GM12878 (cell line): ENCODE measurements at regions not wholly inside any gene's neighbourhood (a gene's known extent, or its start where the extent isn't known, plus 50 kb on each side); places are given as distances from the start of the nearest gene placed in this dataset.

ENCODE experiments used
- ATAC-seq: fragments of 200-7000 bp; cut with Tn5 transposase; 3 replicates; pipeline ENCODE4 v1.9.1; 2020; ENCODE audit warnings: mild to moderate bottlenecking, moderate library complexity
- BruUV-seq: library from RNA; stranded (reverse); fragments of 400-500 nt; replicated peaks from 2 replicates; lab custom pipeline; 2021; lab: Mats Ljungman, UMichigan
- CTCF ChIA-PET: fragments of 300-600 bp; sonication (Branson Sonifier 250); formaldehyde crosslinking; extraction: SDS; loops from one replicate; lab custom pipeline; 2021; ENCODE audit warnings: inconsistent platforms; lab: Yijun Ruan, JAX
- POLR2A ChIA-PET: fragments of 350-600 bp; formaldehyde crosslinking; extraction: SDS; loops from one replicate; lab custom pipeline; 2021; ENCODE audit warnings: inconsistent platforms; lab: Charles Lee
- RAD21 ChIA-PET: fragments of 300-600 bp; sonication (Branson Sonifier 250); formaldehyde crosslinking; loops from one replicate; lab custom pipeline; 2023; ENCODE audit warnings: antibody characterized with exemption; ENCODE audit not compliant: unreplicated experiment; lab: Charles Lee
- SMC1A ChIA-PET: fragments of 300-600 bp; sonication (Branson Sonifier 250); formaldehyde crosslinking; loops from one replicate; lab custom pipeline; 2023; ENCODE audit not compliant: unreplicated experiment, uncharacterized antibody; lab: Charles Lee
- DNase-seq: peaks from one replicate; pipeline ENCODE4 v3.0.0-alpha.2; 2011; ENCODE audit warnings: low read depth, low spot score
- FAIRE-seq: peaks from 3 replicates; lab custom pipeline; 2011; peaks lifted over from hg19 to GRCh38; lab: Jason Lieb, UNC
- H2AFZ ChIP-seq: 2 replicates; pipeline ENCODE4 v1.6.0; 2011; ENCODE audit warnings: low read depth, low read length, control low read depth; ENCODE audit not compliant: control insufficient read depth
- H3K27ac ChIP-seq: 2 replicates; pipeline ENCODE4 v1.5.1; 2011; ENCODE audit warnings: control low read depth; ENCODE audit not compliant: control insufficient read depth, insufficient read depth
- H3K27me3 ChIP-seq, 2 experiments: replicated peaks in 1 of 2; 2 replicates each; pipeline versions ENCODE4 v1.6.0 to v1.6.1; 2011; ENCODE audit warnings: low read length in 1 of 2; ENCODE audit not compliant: control insufficient read depth in 2 of 2, insufficient read depth in 2 of 2
- H3K36me3 ChIP-seq, 2 experiments: 2 replicates each; pipeline ENCODE4 v1.5.1; 2011; ENCODE audit warnings: low read length in 1 of 2; ENCODE audit not compliant: control insufficient read depth in 2 of 2, insufficient read depth in 2 of 2
- H3K4me1 ChIP-seq: 2 replicates; pipeline ENCODE4 v1.6.1; 2011; ENCODE audit warnings: mild to moderate bottlenecking, low read length, moderate library complexity, mixed read lengths; ENCODE audit not compliant: control insufficient read depth, insufficient read depth
- H3K4me2 ChIP-seq: 2 replicates; pipeline ENCODE4 v1.6.0; 2011; ENCODE audit warnings: control low read depth; ENCODE audit not compliant: control insufficient read depth, insufficient read depth
- H3K4me3 ChIP-seq: fragments of 200-600 bp; sonication (generic); 2 replicates; pipeline ENCODE4 v1.5.1; 2016
- H3K79me2 ChIP-seq: 2 replicates; pipeline ENCODE4 v1.6.0; 2011; ENCODE audit warnings: low read length; ENCODE audit not compliant: control insufficient read depth, insufficient read depth
- H3K9ac ChIP-seq: 2 replicates; pipeline ENCODE4 v1.8.0; 2011; ENCODE audit warnings: low read length, control low read depth, mixed read lengths; ENCODE audit not compliant: control insufficient read depth, insufficient read depth
- H3K9me3 ChIP-seq: replicated peaks from 3 replicates; pipeline ENCODE4 v1.5.1; 2011; ENCODE audit warnings: mild to moderate bottlenecking, low read length; ENCODE audit not compliant: control insufficient read depth, insufficient read depth
- H4K20me1 ChIP-seq: 2 replicates; pipeline ENCODE4 v1.6.0; 2011; ENCODE audit not compliant: control insufficient read depth, insufficient read depth
- CBX3 ChIP-seq: fragments of 200-600 bp; sonication (generic); IDR thresholded peaks from 2 replicates; pipeline ENCODE4 v1.6.1; 2016; ENCODE audit warnings: low read depth, borderline replicate concordance
- MYB ChIP-seq: fragments of 150-350 bp; IDR thresholded peaks from 2 replicates; pipeline ENCODE4 v1.6.1; 2014; ENCODE audit warnings: mild to moderate bottlenecking, low read depth, low read length, borderline replicate concordance
- SPI1 ChIP-seq: IDR thresholded peaks from 2 replicates; pipeline ENCODE4 v1.6.1; 2011; ENCODE audit warnings: low read depth, mild to moderate bottlenecking, low read length, moderate library complexity, borderline replicate concordance; ENCODE audit not compliant: insufficient read depth
- WGBS: methylation state at CpG from one replicate; pipeline ENCODE4 v1.1.6; 2016; ENCODE audit warnings: low lambda C conversion rate; ENCODE audit not compliant: insufficient replicate concordance, insufficient coverage; ENCODE audit errors: missing lambda C conversion rate; 5-methylcytosine and 5-hydroxymethylcytosine counted together
- in situ Hi-C: fragments of 300-500 bp; cut with MboI; formaldehyde crosslinking; loops from 9 replicates; pipeline ENCODE4 v1.14.3; 2018; ENCODE audit warnings: mixed read lengths
- intact Hi-C: fragments of 100-400 bp; cut with micrococcal nuclease; formaldehyde crosslinking; loops from one replicate; pipeline ENCODE4 v1.14.2; 2022; ENCODE audit not compliant: unreplicated experiment
- TF ChIP-seq, protein P1 (sequence below): fragments of 450-650 bp; IDR thresholded peaks from 2 replicates; pipeline ENCODE4 v1.6.1; 2016; ENCODE audit warnings: mild to moderate bottlenecking, moderate library complexity, borderline replicate concordance

DNA sequence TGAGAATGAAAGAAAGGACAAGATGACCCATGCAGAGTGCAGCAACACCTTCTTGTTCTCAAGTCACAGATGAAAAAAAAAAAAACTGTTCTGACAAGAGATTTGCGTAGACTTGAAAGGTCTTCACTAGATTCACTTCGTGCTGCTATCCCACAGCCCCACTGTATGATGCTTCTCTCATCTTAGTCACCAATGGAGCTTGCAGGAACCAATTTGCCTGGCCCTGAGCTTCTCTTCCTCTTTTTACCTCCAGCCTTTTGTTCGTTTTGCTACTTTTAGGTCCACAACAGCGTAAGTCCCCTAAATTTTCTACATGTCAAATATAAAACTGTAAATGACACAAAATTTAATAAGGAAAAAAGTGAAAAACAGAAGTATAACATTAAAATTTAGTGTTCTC is 107.9 kb upstream of the NAP1L1 start:
- intact Hi-C loops (no loop called here), in situ Hi-C loops (no loop called here)
- H2AFZ ChIP-seq, result no peak overlapping the region
- H3K36me3 ChIP-seq, result no peaks in the 10 kb centered on the region
- no peak overlapping the region for H3K9ac ChIP-seq
- ATAC-seq, result no peak
- H3K79me2 ChIP-seq, result no peaks in the 10 kb centered on the region
- no TSS peak for BruUV-seq
- no peak overlapping the region for H3K27ac ChIP-seq
- ChIA-PET RAD21 (no interaction called here), CTCF (interaction anchor here (0.6 kb wide), 2 partner anchors 21 to 271 kb away, joined by 4 read pairs; no protein-coding TSS in a partner anchor), SMC1A (interaction anchor here (0.7 to 1.0 kb wide), 2 partner anchors 20 to 32 kb away, joined by 3 to 5 read pairs; no protein-coding TSS in a partner anchor), POLR2A (interaction anchor here (0.7 kb wide), 1 partner anchor 35 kb away, joined by 6 read pairs; no protein-coding TSS in a partner anchor)
- H3K27me3 ChIP-seq, result no peaks in the 10 kb centered on the region
- H4K20me1 ChIP-seq, result no peaks in the 10 kb centered on the region
- 29% methylated on average over 4 of the region's 4 CpGs for WGBS
- TF ChIP-seq, protein P1, sequence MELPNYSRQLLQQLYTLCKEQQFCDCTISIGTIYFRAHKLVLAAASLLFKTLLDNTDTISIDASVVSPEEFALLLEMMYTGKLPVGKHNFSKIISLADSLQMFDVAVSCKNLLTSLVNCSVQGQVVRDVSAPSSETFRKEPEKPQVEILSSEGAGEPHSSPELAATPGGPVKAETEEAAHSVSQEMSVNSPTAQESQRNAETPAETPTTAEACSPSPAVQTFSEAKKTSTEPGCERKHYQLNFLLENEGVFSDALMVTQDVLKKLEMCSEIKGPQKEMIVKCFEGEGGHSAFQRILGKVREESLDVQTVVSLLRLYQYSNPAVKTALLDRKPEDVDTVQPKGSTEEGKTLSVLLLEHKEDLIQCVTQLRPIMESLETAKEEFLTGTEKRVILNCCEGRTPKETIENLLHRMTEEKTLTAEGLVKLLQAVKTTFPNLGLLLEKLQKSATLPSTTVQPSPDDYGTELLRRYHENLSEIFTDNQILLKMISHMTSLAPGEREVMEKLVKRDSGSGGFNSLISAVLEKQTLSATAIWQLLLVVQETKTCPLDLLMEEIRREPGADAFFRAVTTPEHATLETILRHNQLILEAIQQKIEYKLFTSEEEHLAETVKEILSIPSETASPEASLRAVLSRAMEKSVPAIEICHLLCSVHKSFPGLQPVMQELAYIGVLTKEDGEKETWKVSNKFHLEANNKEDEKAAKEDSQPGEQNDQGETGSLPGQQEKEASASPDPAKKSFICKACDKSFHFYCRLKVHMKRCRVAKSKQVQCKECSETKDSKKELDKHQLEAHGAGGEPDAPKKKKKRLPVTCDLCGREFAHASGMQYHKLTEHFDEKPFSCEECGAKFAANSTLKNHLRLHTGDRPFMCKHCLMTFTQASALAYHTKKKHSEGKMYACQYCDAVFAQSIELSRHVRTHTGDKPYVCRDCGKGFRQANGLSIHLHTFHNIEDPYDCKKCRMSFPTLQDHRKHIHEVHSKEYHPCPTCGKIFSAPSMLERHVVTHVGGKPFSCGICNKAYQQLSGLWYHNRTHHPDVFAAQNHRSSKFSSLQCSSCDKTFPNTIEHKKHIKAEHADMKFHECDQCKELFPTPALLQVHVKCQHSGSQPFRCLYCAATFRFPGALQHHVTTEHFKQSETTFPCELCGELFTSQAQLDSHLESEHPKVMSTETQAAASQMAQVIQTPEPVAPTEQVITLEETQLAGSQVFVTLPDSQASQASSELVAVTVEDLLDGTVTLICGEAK, result no peak
- TF ChIP-seq CBX3, result no peak
- TF ChIP-seq MYB, result no peak
- TF ChIP-seq SPI1, result peak; percentile 41; the same call in 1 of the 2 replicates
- no peak overlapping the region for H3K4me2 ChIP-seq
- H3K9me3 ChIP-seq, result no peaks in the 10 kb centered on the region; the same call in 2 of the 3 replicates
- no peaks in the 10 kb centered on the region for H3K4me1 ChIP-seq
- no peak for FAIRE-seq
- no peak overlapping the region for H3K4me3 ChIP-seq
- no peak for DNase-seq
